D721Med (cell line): ENCODE measurements at regions not wholly inside any gene's neighbourhood (a gene's known extent, or its start where the extent isn't known, plus 50 kb on each side); places are given as distances from the start of the nearest gene placed in this dataset.

ENCODE experiments used
- DNase-seq: peaks from one replicate; pipeline ENCODE4 v3.0.0; 2011; ENCODE audit warnings: low spot score; ENCODE audit not compliant: insufficient read length
- FAIRE-seq: peaks from 2 replicates; lab custom pipeline; 2011; peaks lifted over from hg19 to GRCh38; lab: Jason Lieb, UNC
- CTCF ChIP-seq: IDR thresholded peaks from 2 replicates; pipeline ENCODE4 v1.5.1; 2012; ENCODE audit warnings: mild to moderate bottlenecking, control low read depth; ENCODE audit not compliant: insufficient read depth; ENCODE audit errors: missing control alignments

DNA sequence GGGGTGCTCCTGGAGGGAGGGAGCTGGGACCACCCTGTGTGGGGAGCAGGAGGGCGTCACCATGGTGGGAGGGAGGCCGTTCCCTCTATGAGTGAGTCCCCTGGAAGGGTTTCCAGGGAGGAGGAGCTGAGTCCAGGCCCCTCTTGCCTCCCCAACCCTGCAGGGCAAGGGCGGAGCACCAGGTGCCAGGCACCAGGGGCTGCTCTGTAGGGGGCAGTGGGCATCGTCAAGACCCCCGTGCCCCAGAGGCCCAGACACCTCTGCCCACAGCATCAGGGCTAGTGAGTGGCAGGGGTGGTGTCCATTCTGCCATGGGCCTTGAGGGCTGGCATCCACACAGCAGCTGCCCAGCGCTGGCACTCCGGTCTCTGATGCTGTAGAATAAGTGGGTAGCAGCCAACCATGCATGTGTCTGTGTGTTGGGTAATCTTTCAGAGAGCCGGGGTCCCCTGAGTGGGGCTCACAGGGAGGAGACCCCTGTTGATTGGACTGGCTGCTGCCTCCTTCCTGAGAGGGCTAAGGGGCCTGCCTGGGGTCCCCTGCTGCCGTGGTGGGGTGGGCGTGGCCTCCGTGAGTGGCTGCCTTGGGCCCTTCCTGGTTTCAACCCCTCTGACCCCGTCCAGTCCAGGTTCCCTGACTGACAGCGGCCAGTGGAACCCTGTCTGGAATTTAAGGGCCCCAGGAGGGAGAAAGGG is 72.7 kb upstream of the RNU6ATAC start:
- no peak for TF ChIP-seq CTCF
- DNase-seq (no peak), FAIRE-seq (no peak)

GRCh38 chr9:134237630-134238265 is 73.4 kb upstream of the RNU6ATAC start:
- TF ChIP-seq CTCF = no peak
- FAIRE-seq (no peak), DNase-seq (no peak)

- TF ChIP-seq CTCF = no peak
- FAIRE-seq (no peak), DNase-seq (no peak)
Measured at GRCh38 chr9:134239130-134239903, 75.0 kb upstream of the RNU6ATAC start.

GRCh38 chr9:134239939-134240338 is 75.6 kb upstream of the RNU6ATAC start:
- no peak for DNase-seq
- no peak for FAIRE-seq
- no peak for TF ChIP-seq CTCF

DNA sequence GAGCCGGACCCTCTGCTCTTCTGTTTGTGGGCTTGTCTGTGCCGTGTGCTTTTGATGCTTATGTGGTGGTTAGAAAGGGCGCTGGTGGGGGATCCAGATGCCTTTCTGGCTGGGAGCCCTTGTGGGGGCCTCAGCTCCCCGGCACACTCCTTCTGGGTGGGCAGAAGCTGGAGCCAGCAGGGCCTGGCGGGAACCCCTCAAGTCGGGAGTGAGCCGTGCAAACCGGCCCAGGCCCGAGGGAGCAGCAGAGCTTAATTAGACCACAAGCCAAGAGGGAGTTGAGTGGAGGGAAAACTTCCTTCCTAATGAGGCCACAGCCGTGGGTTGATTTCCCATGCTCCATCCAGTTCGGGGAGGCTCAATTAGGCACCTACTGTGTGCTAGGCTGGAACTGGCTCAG is 76.0 kb upstream of the RNU6ATAC start:
- no peak for TF ChIP-seq CTCF
- DNase-seq (no peak), FAIRE-seq (no peak)

DNA sequence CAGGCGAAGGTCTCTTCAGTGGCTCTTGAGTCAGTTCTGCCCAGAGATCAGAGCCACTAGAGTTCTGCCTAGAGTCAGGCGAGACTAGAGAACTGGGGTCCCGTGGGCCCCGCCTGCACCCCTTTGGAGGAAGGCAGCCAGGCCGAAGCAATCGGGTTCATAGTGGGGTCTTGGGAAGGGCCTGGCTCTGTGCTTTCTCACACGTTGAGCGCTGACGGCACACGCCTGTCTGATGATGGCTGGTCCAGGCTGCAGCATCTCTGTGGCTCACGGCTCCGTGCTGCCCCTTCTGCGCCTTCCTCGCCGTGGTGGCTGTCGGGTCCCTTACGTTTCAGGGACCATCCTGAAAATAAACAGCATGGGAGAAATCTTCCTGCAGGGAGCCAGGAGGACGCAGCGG is 78.3 kb upstream of the RNU6ATAC start:
- DNase-seq (no peak), FAIRE-seq (no peak)
- no peak for TF ChIP-seq CTCF
